Bronchial epithelial cell (primary cell): ENCODE measurements at regions not wholly inside any gene's neighbourhood (a gene's known extent, or its start where the extent isn't known, plus 50 kb on each side); places are given as distances from the start of the nearest gene placed in this dataset.

ENCODE experiments used
- DNase-seq: peaks from one replicate; pipeline ENCODE4 v3.0.0-alpha.2; 2010; ENCODE audit warnings: low read depth
- FAIRE-seq: peaks from 2 replicates; lab custom pipeline; 2011; peaks lifted over from hg19 to GRCh38; lab: Jason Lieb, UNC
- H3K27me3 ChIP-seq: 2 replicates; pipeline ENCODE4 v1.5.1; 2011; ENCODE audit warnings: low read length; ENCODE audit not compliant: control insufficient read depth, insufficient read depth
- H3K36me3 ChIP-seq: 2 replicates; pipeline ENCODE4 v1.5.1; 2011; ENCODE audit warnings: low read length; ENCODE audit not compliant: control insufficient read depth, insufficient read depth
- H3K4me3 ChIP-seq: 2 replicates; pipeline ENCODE4 v1.5.1; 2011; ENCODE audit warnings: mild to moderate bottlenecking, low read depth, low read length, control low read depth
- TF ChIP-seq, protein P1 (sequence below): IDR thresholded peaks from 2 replicates; pipeline ENCODE4 v1.5.1; 2011; ENCODE audit warnings: mild to moderate bottlenecking, moderate library complexity, low read length, control low read depth, inconsistent platforms; ENCODE audit not compliant: insufficient read depth, severe bottlenecking

DNA sequence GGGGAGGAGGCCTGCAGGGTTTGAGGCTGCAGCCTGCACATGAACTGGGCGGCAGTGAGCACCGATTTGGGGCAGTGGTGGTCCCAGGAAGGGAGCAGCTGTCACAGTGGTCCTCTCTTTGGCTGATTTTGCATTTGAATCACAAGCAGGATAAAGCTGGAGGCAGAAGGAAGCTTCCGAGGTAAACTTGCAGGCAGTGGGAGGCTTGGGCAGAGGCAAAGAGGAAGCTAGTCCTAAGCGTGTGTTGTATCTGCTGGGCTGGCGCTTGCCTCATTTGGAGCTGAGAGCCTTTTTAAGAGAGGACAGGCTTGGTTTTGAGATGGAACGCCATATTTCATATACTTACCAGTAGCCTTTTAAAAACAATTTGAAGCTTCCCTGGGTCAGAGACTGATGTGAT lies 177.2 kb upstream of the PODXL start:
- no peak for DNase-seq
- no peaks in the 10 kb centered on the region for H3K27me3 ChIP-seq
- FAIRE-seq, result no peak
- TF ChIP-seq, protein P1, sequence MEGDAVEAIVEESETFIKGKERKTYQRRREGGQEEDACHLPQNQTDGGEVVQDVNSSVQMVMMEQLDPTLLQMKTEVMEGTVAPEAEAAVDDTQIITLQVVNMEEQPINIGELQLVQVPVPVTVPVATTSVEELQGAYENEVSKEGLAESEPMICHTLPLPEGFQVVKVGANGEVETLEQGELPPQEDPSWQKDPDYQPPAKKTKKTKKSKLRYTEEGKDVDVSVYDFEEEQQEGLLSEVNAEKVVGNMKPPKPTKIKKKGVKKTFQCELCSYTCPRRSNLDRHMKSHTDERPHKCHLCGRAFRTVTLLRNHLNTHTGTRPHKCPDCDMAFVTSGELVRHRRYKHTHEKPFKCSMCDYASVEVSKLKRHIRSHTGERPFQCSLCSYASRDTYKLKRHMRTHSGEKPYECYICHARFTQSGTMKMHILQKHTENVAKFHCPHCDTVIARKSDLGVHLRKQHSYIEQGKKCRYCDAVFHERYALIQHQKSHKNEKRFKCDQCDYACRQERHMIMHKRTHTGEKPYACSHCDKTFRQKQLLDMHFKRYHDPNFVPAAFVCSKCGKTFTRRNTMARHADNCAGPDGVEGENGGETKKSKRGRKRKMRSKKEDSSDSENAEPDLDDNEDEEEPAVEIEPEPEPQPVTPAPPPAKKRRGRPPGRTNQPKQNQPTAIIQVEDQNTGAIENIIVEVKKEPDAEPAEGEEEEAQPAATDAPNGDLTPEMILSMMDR, result no peak
- no peaks in the 10 kb centered on the region for H3K36me3 ChIP-seq
- H3K4me3 ChIP-seq, result no peak overlapping the region

DNA sequence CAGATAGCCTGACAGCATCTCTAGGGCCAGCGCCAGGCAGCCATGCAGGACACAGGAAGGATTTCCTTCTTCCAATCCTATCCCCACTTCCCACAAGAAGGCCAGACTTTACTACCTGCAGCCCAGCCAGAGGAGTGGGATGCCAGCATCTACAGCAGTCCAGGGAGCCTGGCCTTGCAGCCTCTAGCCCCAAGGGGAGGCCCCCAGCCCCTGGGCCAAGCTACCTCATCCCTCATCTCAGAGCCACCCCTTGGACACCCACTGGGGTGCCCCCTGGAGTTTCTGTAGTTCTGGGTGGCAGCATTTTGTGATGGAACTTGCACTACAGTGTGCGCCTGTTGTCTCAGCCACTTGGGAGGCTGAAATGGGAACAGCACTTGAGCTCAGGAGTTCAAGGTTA lies 170.8 kb upstream of the PODXL start:
- Histone ChIP-seq H3K36me3 (no peaks in the 10 kb centered on the region), H3K4me3 (no peak overlapping the region), H3K27me3 (no peaks in the 10 kb centered on the region)
- TF ChIP-seq, protein P1, result no peak
- DNase-seq (no peak), FAIRE-seq (no peak)

DNA sequence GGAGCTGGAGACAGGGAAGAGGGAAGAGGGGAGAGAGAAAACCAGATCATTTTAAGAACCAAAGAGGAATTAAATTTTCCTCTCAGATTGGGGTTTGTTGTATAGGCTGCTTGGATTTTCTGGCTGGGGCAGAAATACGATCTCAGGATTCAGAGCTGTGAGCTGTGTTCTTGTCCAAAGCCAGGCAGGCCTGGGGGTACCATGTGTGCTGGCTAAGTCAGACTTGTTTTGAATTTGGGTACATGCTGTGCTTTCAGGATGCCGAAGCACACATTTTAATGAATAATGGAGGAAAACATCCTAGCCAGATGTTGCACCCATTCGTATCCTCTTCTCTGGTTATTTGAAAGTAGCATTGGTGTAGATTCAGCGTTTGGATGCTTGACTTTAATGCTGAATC lies 170.3 kb upstream of the PODXL start:
- Histone ChIP-seq H3K36me3 (no peaks in the 10 kb centered on the region), H3K4me3 (no peak overlapping the region), H3K27me3 (no peaks in the 10 kb centered on the region)
- DNase-seq (no peak), FAIRE-seq (no peak)
- TF ChIP-seq, protein P1, result no peak

DNA sequence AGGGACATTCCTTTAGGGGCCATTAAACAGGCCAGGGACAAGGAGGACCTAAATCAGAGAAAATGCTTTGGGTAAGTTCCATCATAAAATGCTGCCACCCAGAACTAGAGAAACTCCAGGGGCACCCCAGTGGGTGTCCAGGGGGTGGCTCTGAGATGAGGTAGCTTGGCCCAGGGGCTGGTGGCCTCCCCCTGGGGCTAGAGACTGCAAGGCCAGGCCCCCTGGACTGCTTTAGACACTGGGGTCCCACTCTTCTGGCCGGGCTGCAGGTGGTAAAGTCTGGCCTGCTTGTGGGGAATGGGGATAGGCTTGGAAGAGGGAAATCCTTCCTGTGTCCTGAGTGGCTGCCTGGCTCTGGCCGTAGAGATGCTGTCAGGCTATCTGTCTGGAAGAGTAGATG lies 169.6 kb upstream of the PODXL start:
- no peak for DNase-seq

DNA sequence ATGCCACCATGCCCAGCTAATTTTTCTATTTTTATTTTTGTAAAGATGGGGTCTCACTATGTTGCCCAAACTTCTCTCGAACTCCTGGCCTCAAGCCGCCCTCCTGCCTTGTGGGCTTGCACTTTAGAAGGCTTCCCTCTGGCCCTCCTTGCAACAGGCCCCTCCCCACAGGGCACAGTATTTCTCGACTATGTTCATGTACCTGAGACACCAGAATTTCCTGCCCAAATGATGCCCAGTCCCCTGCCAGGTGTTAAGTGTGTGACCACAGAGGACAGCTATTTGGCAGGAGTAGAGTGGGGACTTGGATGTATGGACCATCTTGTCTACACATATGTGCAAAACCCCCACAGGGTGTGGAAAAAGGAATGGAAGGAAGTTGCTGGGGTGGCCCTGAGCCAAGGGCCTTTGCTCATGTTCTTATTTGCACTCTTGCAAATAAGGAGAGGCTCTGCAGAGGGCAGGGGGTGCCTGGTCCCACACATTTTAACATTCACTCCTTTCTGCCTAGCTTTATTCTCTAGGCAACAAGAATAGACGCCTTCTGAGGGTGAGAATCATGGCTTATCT lies 168.4 kb upstream of the PODXL start:
- no peak for DNase-seq
- no peak overlapping the region for H3K4me3 ChIP-seq
- H3K27me3 ChIP-seq, result no peaks in the 10 kb centered on the region
- FAIRE-seq, result no peak
- H3K36me3 ChIP-seq, result no peaks in the 10 kb centered on the region
- TF ChIP-seq, protein P1, result no peak

More for the DNA sequence above, 169.6 kb upstream of the PODXL start:
- FAIRE-seq, result no peak
- Histone ChIP-seq H3K27me3 (no peaks in the 10 kb centered on the region), H3K36me3 (no peaks in the 10 kb centered on the region), H3K4me3 (no peak overlapping the region)
- TF ChIP-seq, protein P1, result no peak

DNA sequence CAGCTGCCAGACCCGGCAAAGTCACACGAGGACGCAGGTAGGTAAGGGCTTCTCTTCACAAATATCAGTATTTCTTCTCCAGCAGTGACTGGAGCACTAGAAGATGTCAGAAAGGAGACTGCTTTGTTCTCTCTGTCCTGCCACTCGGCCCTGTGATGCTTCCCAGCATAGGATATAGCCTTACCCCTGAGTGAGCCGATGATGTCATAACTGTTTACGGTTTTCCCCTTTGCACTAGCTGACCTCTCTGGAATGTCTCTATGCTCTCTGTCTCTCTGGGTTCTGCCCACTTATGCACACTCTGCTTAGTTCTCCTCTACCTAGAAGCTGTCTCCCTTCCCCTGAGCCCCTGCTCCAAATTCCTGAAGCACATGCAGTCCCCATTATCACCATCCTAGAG lies 167.5 kb upstream of the PODXL start:
- no peaks in the 10 kb centered on the region for H3K27me3 ChIP-seq
- no peaks in the 10 kb centered on the region for H3K36me3 ChIP-seq
- H3K4me3 ChIP-seq, result no peak overlapping the region
- DNase-seq, result no peak
- TF ChIP-seq, protein P1, result no peak
- no peak for FAIRE-seq
